Right lobe of liver (tissue), 6 donors: ENCODE measurements at regions not wholly inside any gene's neighbourhood (a gene's known extent, or its start where the extent isn't known, plus 50 kb on each side); places are given as distances from the start of the nearest gene placed in this dataset.

Experiments
- ATAC-seq, 4 donors: fragments of 200-7000 bp; cut with Tn5 transposase; one replicate each; pipeline ENCODE4 v1.9.1; 2020; ENCODE audit warnings: mild to moderate bottlenecking in 4 of 4, moderate library complexity in 4 of 4
- DNase-seq, 3 donors: peaks; one replicate each; pipeline ENCODE4 v3.0.0-alpha.2; 2020
- H3K27ac ChIP-seq, 3 donors: fragments of 200-600 bp; one replicate each; pipeline ENCODE4 v1.8.0; 2022
- H3K27me3 ChIP-seq, 2 donors: fragments of 200-600 bp; one replicate each; pipeline ENCODE4 v1.8.0; 2022
- H3K36me3 ChIP-seq, 4 donors: fragments of 200-600 bp; sonication (generic) in 1 of 4; one replicate each; pipeline versions ENCODE4 v1.5.1 to v1.8.0; 2017 to 2022; ENCODE audit warnings: control low read depth in 1 of 4
- H3K4me1 ChIP-seq, 4 donors: fragments of 200-600 bp; sonication (generic) in 1 of 4; one replicate each; pipeline versions ENCODE4 v1.5.1 to v1.8.0; 2017 to 2022; ENCODE audit warnings: control low read depth in 1 of 4
- H3K4me3 ChIP-seq, 3 donors: fragments of 200-600 bp; one replicate each; pipeline ENCODE4 v1.8.0; 2022
- H3K9me3 ChIP-seq, 4 donors: fragments of 200-600 bp; sonication (generic) in 1 of 4; one replicate each; pipeline versions ENCODE4 v1.5.1 to v1.8.0; 2017 to 2022; ENCODE audit warnings: control low read depth in 1 of 4
- POLR2A ChIP-seq: fragments of 450-650 bp; IDR thresholded peaks from one replicate; pipeline ENCODE4 v1.6.1; 2017; ENCODE audit warnings: antibody characterized with exemption, mild to moderate bottlenecking
- WGBS: methylation state at CpG from one replicate; pipeline ENCODE4 v1.1.6; 2018; ENCODE audit warnings: low coverage, low lambda C conversion rate; ENCODE audit not compliant: insufficient coverage; ENCODE audit errors: missing lambda C conversion rate; 5-methylcytosine and 5-hydroxymethylcytosine counted together
- intact Hi-C, 2 donors: fragments of 100-400 bp; cut with DNase I; formaldehyde crosslinking; loops; one replicate each; pipeline versions ENCODE4 v1.11.2 to v1.14.1; 2022
- TF ChIP-seq, protein P1 (sequence below), 4 donors: fragments of 200-600 bp in 3 of 4; fragments of 450-650 bp in 1 of 4; IDR thresholded peaks; one replicate each; pipeline versions ENCODE4 v1.5.1 to v1.8.0; 2016 to 2022; ENCODE audit warnings: antibody characterized with exemption in 4 of 4, mild to moderate bottlenecking in 2 of 4
- donor health status: DM: no; HTN: yes; CAD: no.
- donor health status: DM: no; HTN: no; CAD: no.
- donor health status: DM: no; HTN: no; CAD: no.
- donor health status: DM: no; HTN: yes; CAD: no.
- donor health status: DM: no; HTN: yes; CAD: no.

DNA sequence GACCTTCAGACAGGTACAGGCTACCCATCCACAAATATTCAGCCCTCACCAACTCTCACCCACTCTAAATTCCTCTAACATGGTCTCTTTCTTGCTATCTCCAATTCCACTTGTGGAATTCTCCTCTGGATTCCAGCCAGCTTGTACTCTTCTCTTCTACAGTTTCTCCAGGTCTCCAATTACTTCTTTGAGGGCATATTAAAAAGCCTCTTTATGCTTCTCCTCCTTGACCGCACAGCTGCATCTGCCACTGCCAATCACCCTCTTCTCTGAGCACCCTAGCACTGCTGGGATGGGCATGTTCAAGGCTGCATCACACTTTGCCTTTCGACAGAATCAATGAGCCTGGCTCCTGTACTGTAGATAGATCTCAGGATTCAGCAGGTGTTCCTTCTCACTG is 101.5 kb upstream of the ANKRD1 start:
- Histone ChIP-seq H3K4me1 (no peaks in the 10 kb centered on the region), H3K4me3 (no peak overlapping the region), H3K27me3 (no peaks in the 10 kb centered on the region), H3K27ac (no peak overlapping the region), H3K36me3 (no peaks in the 10 kb centered on the region), H3K9me3 (no peaks in the 10 kb centered on the region)
- no peak for TF ChIP-seq POLR2A
- TF ChIP-seq, protein P1, sequence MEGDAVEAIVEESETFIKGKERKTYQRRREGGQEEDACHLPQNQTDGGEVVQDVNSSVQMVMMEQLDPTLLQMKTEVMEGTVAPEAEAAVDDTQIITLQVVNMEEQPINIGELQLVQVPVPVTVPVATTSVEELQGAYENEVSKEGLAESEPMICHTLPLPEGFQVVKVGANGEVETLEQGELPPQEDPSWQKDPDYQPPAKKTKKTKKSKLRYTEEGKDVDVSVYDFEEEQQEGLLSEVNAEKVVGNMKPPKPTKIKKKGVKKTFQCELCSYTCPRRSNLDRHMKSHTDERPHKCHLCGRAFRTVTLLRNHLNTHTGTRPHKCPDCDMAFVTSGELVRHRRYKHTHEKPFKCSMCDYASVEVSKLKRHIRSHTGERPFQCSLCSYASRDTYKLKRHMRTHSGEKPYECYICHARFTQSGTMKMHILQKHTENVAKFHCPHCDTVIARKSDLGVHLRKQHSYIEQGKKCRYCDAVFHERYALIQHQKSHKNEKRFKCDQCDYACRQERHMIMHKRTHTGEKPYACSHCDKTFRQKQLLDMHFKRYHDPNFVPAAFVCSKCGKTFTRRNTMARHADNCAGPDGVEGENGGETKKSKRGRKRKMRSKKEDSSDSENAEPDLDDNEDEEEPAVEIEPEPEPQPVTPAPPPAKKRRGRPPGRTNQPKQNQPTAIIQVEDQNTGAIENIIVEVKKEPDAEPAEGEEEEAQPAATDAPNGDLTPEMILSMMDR (IDR thresholded peaks at IDR 0.05): no peak
- WGBS: 93% methylated on average over 2 of the region's 2 CpGs
- intact Hi-C loops: no loop called here
- DNase-seq: no peak
- ATAC-seq: no peak

DNA sequence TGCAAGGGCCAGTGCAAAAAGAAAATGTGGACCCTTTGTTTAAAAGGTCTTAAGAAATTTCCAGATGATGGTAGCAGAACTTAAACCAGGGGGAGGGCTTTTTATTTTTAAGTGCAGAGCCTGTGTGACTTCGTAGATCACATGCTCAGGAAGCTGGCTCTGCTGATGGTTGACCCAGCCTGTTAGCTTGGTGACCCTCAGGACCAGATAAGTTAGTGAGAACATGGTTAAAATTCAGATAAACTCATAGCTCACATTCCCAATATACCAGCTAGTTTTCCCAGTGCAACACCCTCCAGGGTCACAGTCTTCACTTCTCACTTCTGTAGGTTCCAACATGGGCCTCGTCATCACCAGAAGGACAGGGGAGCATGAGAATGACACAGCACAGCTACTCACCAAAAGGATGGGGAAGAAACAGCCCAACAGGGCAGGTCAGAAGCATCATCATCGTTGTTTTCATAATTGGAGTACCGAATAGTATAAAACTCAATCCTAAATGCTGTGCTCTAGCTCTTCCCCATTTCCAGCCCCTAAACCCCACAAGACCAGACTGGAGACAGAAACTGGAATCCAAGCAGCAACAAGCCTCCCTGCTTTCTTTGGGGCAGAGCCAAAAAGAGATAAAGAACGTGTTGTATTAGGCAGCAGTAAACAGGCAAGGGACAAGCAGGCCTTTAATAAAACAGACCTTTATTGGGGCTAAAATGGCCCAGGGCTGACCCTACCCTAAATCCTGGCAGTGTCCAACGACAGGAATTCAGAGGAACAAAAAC is 102.2 kb upstream of the ANKRD1 start:
- no peak for DNase-seq
- Histone ChIP-seq H3K9me3 (no peaks in the 10 kb centered on the region), H3K27me3 (no peaks in the 10 kb centered on the region), H3K27ac (no peak overlapping the region), H3K4me1 (no peaks in the 10 kb centered on the region), H3K36me3 (no peaks in the 10 kb centered on the region), H3K4me3 (no peak overlapping the region)
- intact Hi-C loops: no loop called here
- ATAC-seq: no peak
- TF ChIP-seq, protein P1 (IDR thresholded peaks at IDR 0.05): no peak
- TF ChIP-seq POLR2A: no peak
- WGBS: 52% methylated on average over 5 of the region's 6 CpGs

DNA sequence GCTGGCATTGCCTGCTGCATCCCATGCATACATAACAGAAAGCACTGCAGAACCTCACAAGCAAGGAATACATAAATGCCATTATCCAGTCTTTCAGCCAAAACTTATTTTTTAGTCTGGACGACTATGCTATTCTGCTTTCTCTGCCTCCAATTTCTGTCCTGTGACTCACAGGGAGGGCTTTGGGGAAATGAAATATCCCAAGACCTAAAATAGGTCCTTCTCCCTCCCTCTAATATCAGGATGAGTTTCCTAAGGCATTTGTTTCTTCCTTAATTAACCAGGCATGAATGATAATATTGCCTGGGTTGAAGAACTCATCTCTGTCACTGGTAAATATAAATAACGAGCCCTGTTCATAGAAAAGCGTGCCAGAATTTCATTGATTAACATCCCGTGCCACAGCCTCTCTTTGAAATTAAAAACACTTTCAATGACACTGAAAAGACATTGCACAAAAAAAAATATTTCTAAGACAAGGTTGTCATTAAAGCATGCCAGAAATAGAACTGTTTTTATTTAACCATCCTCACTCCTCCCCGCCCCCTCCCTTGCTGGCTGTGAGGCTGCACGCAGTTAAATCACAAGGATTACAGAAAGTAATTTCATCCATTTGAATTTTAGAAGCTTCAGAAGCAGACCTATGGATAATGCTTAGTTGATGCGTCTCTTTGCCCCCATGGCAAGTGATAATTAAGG is 103.0 kb upstream of the ANKRD1 start:
- intact Hi-C loops: no loop called here
- Histone ChIP-seq H3K27ac (no peak overlapping the region), H3K27me3 (no peaks in the 10 kb centered on the region), H3K4me1 (no peaks in the 10 kb centered on the region), H3K36me3 (no peaks in the 10 kb centered on the region), H3K9me3 (no peaks in the 10 kb centered on the region), H3K4me3 (no peak overlapping the region)
- 53% methylated on average over 7 of the region's 7 CpGs for WGBS
- DNase-seq (no peak), ATAC-seq (no peak)
- TF ChIP-seq POLR2A: no peak
- TF ChIP-seq, protein P1 (IDR thresholded peaks at IDR 0.05): no peak

DNA sequence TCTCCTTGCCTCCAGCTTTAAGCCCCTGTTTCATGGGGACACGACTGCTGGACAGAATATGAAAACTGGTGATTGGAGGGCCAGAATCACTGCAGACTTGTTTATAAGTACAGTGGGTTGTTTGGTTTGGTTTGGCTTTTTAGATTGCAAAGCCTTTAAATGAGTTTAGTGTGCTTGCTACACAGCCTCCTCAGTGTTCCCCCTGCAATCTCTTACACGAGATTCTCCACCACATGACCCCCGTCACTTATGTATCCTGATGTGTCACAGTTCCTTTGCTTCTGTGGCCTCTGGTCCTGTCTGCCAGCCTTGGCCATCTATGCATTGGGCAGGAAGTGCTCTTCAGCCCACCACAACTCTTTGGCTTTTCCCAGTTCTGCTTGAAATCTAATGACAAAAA is 103.7 kb upstream of the ANKRD1 start:
- Histone ChIP-seq H3K27me3 (no peaks in the 10 kb centered on the region), H3K36me3 (no peaks in the 10 kb centered on the region), H3K9me3 (no peaks in the 10 kb centered on the region), H3K4me1 (no peaks in the 10 kb centered on the region), H3K27ac (no peak overlapping the region), H3K4me3 (no peak overlapping the region)
- ATAC-seq: no peak
- TF ChIP-seq POLR2A: no peak
- TF ChIP-seq, protein P1 (IDR thresholded peaks at IDR 0.05): no peak
- WGBS: 63% methylated on average over 3 of the region's 3 CpGs
- no peak for DNase-seq
- intact Hi-C loops: no loop called here
